HG03097 (cell line): ENCODE measurements at regions not wholly inside any gene's neighbourhood (a gene's known extent, or its start where the extent isn't known, plus 50 kb on each side); places are given as distances from the start of the nearest gene placed in this dataset.
"Not testable (repeated sequence)": the region's sequence is repeated elsewhere in the genome, so short reads cannot be mapped to it uniquely, and the experiment has no call there.

Experiments used
- ATAC-seq: cut with Tn5 transposase; IDR thresholded peaks from one replicate; pipeline ENCODE4 v1.9.1; 2021; ENCODE audit not compliant: unreplicated experiment, low FRiP score

- ATAC-seq: no peak
Observed at GRCh38 chr3:177447938-177448337, 250.7 kb upstream of the TBL1XR1 start.

- ATAC-seq: peak; percentile 31
Observed at GRCh38 chr3:177448987-177449359, 251.7 kb upstream of the TBL1XR1 start.

- peak; percentile 95 for ATAC-seq
Observed at GRCh38 chr3:177449360-177450006, 252.2 kb upstream of the TBL1XR1 start.

- ATAC-seq: no peak
Observed at GRCh38 chr3:177451301-177451750, 254.0 kb upstream of the TBL1XR1 start.

GRCh38 chr3:177451864-177452830, 254.9 kb upstream of the TBL1XR1 start:
- ATAC-seq: no peak

GRCh38 chr3:177452831-177453450, 255.7 kb upstream of the TBL1XR1 start:
- no peak for ATAC-seq

GRCh38 chr3:177453451-177453844, 256.2 kb upstream of the TBL1XR1 start:
- ATAC-seq: no peak

- not testable (repeated sequence) for ATAC-seq
Observed at GRCh38 chr3:177457204-177457603, 259.9 kb upstream of the TBL1XR1 start.

GRCh38 chr3:177459401-177459800, 262.1 kb upstream of the TBL1XR1 start:
- no peak for ATAC-seq

GRCh38 chr3:177460047-177460446, 262.8 kb upstream of the TBL1XR1 start:
- ATAC-seq: no peak

GRCh38 chr3:177461765-177462164, 264.5 kb upstream of the TBL1XR1 start:
- ATAC-seq: no peak

- not testable (repeated sequence) for ATAC-seq
Observed at GRCh38 chr3:177463341-177463740, 266.1 kb upstream of the TBL1XR1 start.

GRCh38 chr3:177463863-177464262, 266.6 kb upstream of the TBL1XR1 start:
- ATAC-seq: no peak

GRCh38 chr3:177464392-177465256, 267.3 kb upstream of the TBL1XR1 start:
- ATAC-seq: no peak

GRCh38 chr3:177465257-177465642, 268.0 kb upstream of the TBL1XR1 start:
- ATAC-seq: no peak

- no peak for ATAC-seq
Observed at GRCh38 chr3:177466074-177466473, 268.8 kb upstream of the TBL1XR1 start.

- ATAC-seq: not testable (repeated sequence)
Observed at GRCh38 chr3:177466622-177467021, 269.3 kb upstream of the TBL1XR1 start.

GRCh38 chr3:177467247-177467985, 270.1 kb upstream of the TBL1XR1 start:
- no peak for ATAC-seq

GRCh38 chr3:177468331-177468730, 271.0 kb upstream of the TBL1XR1 start:
- ATAC-seq: no peak

GRCh38 chr3:177468816-177469215, 271.5 kb upstream of the TBL1XR1 start:
- ATAC-seq: no peak
